ENCODE measurements at regions not wholly inside any gene's neighbourhood (a gene's known extent, or its start where the extent isn't known, plus 50 kb on each side); places are given as distances from the start of the nearest gene placed in this dataset.

DNA sequence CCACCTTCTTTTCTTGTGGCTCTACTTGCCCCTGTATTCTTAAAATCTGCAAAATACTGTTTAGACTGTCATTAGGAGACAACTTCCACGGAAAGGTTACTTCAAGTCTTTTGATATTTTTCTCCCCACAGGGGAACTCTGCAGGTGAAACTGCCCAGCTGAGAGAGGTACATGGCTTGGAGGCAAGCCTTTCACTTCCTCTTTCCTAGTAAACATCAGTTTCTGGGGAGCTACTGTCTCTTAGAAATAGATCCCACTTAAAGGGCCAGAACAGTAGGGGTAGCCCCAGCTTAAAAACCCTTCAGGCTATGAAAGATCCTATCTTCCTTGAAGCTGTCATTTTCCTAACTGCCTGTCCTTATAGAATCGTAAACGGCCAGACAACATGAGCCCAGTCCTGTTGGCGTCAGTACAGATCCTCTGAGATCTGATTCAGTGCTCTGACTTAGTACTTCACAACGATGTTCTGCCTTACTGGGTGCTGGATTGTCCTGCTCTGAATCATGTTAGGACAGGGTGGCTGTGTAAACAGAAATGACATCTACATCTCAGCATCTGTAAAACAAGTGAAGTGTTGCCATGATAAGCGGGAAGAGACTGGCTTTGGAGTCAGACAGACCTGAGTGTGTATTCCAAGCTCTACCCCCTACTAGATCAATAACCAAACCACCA is 102.1 kb downstream of the ITIH6 start:
- TF ChIP-seq POLR2AphosphoS5 (IDR thresholded peaks at IDR 0.05; ENCODE audit: low read depth, low read length): no peak
- TF ChIP-seq, protein P1, sequence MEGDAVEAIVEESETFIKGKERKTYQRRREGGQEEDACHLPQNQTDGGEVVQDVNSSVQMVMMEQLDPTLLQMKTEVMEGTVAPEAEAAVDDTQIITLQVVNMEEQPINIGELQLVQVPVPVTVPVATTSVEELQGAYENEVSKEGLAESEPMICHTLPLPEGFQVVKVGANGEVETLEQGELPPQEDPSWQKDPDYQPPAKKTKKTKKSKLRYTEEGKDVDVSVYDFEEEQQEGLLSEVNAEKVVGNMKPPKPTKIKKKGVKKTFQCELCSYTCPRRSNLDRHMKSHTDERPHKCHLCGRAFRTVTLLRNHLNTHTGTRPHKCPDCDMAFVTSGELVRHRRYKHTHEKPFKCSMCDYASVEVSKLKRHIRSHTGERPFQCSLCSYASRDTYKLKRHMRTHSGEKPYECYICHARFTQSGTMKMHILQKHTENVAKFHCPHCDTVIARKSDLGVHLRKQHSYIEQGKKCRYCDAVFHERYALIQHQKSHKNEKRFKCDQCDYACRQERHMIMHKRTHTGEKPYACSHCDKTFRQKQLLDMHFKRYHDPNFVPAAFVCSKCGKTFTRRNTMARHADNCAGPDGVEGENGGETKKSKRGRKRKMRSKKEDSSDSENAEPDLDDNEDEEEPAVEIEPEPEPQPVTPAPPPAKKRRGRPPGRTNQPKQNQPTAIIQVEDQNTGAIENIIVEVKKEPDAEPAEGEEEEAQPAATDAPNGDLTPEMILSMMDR (IDR thresholded peaks at IDR 0.05): no peak
- TF ChIP-seq, protein P2, sequence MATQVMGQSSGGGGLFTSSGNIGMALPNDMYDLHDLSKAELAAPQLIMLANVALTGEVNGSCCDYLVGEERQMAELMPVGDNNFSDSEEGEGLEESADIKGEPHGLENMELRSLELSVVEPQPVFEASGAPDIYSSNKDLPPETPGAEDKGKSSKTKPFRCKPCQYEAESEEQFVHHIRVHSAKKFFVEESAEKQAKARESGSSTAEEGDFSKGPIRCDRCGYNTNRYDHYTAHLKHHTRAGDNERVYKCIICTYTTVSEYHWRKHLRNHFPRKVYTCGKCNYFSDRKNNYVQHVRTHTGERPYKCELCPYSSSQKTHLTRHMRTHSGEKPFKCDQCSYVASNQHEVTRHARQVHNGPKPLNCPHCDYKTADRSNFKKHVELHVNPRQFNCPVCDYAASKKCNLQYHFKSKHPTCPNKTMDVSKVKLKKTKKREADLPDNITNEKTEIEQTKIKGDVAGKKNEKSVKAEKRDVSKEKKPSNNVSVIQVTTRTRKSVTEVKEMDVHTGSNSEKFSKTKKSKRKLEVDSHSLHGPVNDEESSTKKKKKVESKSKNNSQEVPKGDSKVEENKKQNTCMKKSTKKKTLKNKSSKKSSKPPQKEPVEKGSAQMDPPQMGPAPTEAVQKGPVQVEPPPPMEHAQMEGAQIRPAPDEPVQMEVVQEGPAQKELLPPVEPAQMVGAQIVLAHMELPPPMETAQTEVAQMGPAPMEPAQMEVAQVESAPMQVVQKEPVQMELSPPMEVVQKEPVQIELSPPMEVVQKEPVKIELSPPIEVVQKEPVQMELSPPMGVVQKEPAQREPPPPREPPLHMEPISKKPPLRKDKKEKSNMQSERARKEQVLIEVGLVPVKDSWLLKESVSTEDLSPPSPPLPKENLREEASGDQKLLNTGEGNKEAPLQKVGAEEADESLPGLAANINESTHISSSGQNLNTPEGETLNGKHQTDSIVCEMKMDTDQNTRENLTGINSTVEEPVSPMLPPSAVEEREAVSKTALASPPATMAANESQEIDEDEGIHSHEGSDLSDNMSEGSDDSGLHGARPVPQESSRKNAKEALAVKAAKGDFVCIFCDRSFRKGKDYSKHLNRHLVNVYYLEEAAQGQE (IDR thresholded peaks at IDR 0.05; ENCODE audit: insufficient read depth in 1 of 2, low read depth in 2 of 2, low read length in 1 of 2): no peak
